ENCODE measurements at regions not wholly inside any gene's neighbourhood (a gene's known extent, or its start where the extent isn't known, plus 50 kb on each side); places are given as distances from the start of the nearest gene placed in this dataset.

- H3K36me3 ChIP-seq (ENCODE audit: insufficient read depth, low read length), result no peaks in the 10 kb centered on the region
- H3K27ac ChIP-seq (ENCODE audit: low read depth, low read length, poor library complexity, severe bottlenecking), result no peak overlapping the region
- no peaks in the 10 kb centered on the region for H4K20me1 ChIP-seq (ENCODE audit: insufficient read depth, low read length)
- BruUV-seq (replicated peaks), result no TSS peak
- intact Hi-C loops (cut with micrococcal nuclease; ENCODE audit: unreplicated experiment), result no loop called here
- DNase-seq (ENCODE audit: low spot score), result no peak
- no peak overlapping the region for H2AFZ ChIP-seq (ENCODE audit: low read length)
- H3K79me2 ChIP-seq (ENCODE audit: insufficient read depth, low read depth, low read length), result no peaks in the 10 kb centered on the region
- TF ChIP-seq EZH2phosphoT487 (IDR thresholded peaks at IDR 0.05; ENCODE audit: borderline replicate concordance, low read depth, low read length) (no peak), CTCF (conservative IDR thresholded peaks at IDR 0.05; ENCODE audit: low read length) (no peak)
- H3K4me3 ChIP-seq (ENCODE audit: low read depth, low read length, poor library complexity, severe bottlenecking), result no peak overlapping the region
- CTCF ChIA-PET (ENCODE audit: unreplicated experiment), result no interaction called here
- POLR2A ChIA-PET, result no interaction called here
- no peaks in the 10 kb centered on the region for H3K9me2 ChIP-seq (ENCODE audit: insufficient read depth, low read length)
- no peaks in the 10 kb centered on the region for H3K4me1 ChIP-seq (ENCODE audit: insufficient read depth, low read length, poor library complexity, severe bottlenecking)
- H3K4me2 ChIP-seq (ENCODE audit: low read length), result no peak overlapping the region
- no peaks in the 10 kb centered on the region for H3K9me3 ChIP-seq (ENCODE audit: low read length)
These were observed 370.4 kb upstream of the PTPRD start for GRCh38 chr9:10983251-10983650.

DNA sequence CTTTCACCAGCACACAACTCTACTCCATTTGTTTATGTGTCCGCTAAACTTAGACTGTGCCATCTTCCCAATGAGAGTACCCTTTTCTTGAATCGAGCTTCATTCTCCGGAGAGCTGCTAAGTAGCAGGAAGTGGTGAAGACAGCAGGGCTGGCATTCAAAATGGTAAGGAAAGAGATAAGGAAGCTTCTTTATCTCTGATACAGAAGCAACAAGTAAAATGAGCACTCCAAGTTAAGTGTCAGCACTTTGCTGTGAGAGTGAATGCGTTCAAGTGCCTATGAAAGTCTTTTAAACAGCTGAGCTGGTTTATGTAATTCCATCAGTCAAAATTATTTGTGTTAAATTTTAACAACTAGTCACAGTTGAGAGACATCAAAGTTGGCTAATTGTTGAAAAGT is 386.8 kb upstream of the PTPRD start:
- no peak for DNase-seq (ENCODE audit: low spot score)
- Histone ChIP-seq H3K4me1 (ENCODE audit: insufficient read depth, low read length, poor library complexity, severe bottlenecking) (no peaks in the 10 kb centered on the region), H4K20me1 (ENCODE audit: insufficient read depth, low read length) (no peaks in the 10 kb centered on the region), H3K4me2 (ENCODE audit: low read length) (no peak overlapping the region), H3K4me3 (ENCODE audit: low read depth, low read length, poor library complexity, severe bottlenecking) (no peak overlapping the region), H2AFZ (ENCODE audit: low read length) (no peak overlapping the region), H3K79me2 (ENCODE audit: insufficient read depth, low read depth, low read length) (no peaks in the 10 kb centered on the region), H3K9me3 (ENCODE audit: low read length) (no peaks in the 10 kb centered on the region), H3K27ac (ENCODE audit: low read depth, low read length, poor library complexity, severe bottlenecking) (no peak overlapping the region), H3K36me3 (ENCODE audit: insufficient read depth, low read length) (no peaks in the 10 kb centered on the region), H3K9me2 (ENCODE audit: insufficient read depth, low read length) (no peaks in the 10 kb centered on the region)
- ChIA-PET POLR2A (no interaction called here), CTCF (ENCODE audit: unreplicated experiment) (no interaction called here)
- no TSS peak for BruUV-seq (replicated peaks)
- intact Hi-C loops (cut with micrococcal nuclease; ENCODE audit: unreplicated experiment), result no loop called here
- TF ChIP-seq CTCF (conservative IDR thresholded peaks at IDR 0.05; ENCODE audit: low read length) (no peak), EZH2phosphoT487 (IDR thresholded peaks at IDR 0.05; ENCODE audit: borderline replicate concordance, low read depth, low read length) (no peak)

DNA sequence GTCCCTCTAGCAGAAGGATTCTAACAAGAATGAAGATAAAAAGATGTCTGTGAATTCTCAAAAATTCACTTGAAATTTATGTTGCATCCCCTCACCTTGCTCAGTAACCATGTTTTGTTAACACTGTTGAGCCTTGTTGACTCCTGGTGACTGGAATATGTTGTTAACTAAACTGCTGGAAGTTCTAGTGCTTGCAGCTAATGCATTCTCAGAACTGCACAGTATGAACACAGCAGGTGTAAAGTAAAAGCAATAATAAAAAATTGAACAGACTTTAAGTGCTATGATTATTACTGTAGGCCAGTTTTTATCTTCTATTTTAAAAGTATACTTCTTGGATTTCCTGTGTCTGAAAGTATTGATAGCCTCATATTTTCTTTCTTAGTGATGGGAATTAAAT is 388.7 kb upstream of the PTPRD start:
- TF ChIP-seq EZH2phosphoT487 (IDR thresholded peaks at IDR 0.05; ENCODE audit: borderline replicate concordance, low read depth, low read length) (no peak), CTCF (conservative IDR thresholded peaks at IDR 0.05; ENCODE audit: low read length) (no peak)

More for the DNA sequence above, 388.7 kb upstream of the PTPRD start:
- no TSS peak for BruUV-seq (replicated peaks)
- ChIA-PET CTCF (ENCODE audit: unreplicated experiment) (no interaction called here), POLR2A (no interaction called here)
- no peak overlapping the region for H3K4me2 ChIP-seq (ENCODE audit: low read length)
- DNase-seq (ENCODE audit: low spot score), result no peak
- no peaks in the 10 kb centered on the region for H3K9me3 ChIP-seq (ENCODE audit: low read length)
- H3K79me2 ChIP-seq (ENCODE audit: insufficient read depth, low read depth, low read length), result no peaks in the 10 kb centered on the region
- intact Hi-C loops (cut with micrococcal nuclease; ENCODE audit: unreplicated experiment), result no loop called here
- H4K20me1 ChIP-seq (ENCODE audit: insufficient read depth, low read length), result no peaks in the 10 kb centered on the region
- no peaks in the 10 kb centered on the region for H3K4me1 ChIP-seq (ENCODE audit: insufficient read depth, low read length, poor library complexity, severe bottlenecking)
- H3K4me3 ChIP-seq (ENCODE audit: low read depth, low read length, poor library complexity, severe bottlenecking), result no peak overlapping the region
- H3K36me3 ChIP-seq (ENCODE audit: insufficient read depth, low read length), result no peaks in the 10 kb centered on the region
- no peaks in the 10 kb centered on the region for H3K9me2 ChIP-seq (ENCODE audit: insufficient read depth, low read length)
- no peak overlapping the region for H2AFZ ChIP-seq (ENCODE audit: low read length)
- no peak overlapping the region for H3K27ac ChIP-seq (ENCODE audit: low read depth, low read length, poor library complexity, severe bottlenecking)

All from OCI-LY7 (cell line).